ES-I3 (cell line): ENCODE measurements at regions not wholly inside any gene's neighbourhood (a gene's known extent, or its start where the extent isn't known, plus 50 kb on each side); places are given as distances from the start of the nearest gene placed in this dataset.

Experiments
- H3K36me3 ChIP-seq: 2 replicates; pipeline ENCODE4 v1.6.1; 2013; ENCODE audit warnings: mild to moderate bottlenecking, low read length, control low read depth, moderate library complexity; ENCODE audit not compliant: insufficient read depth
- H3K4me1 ChIP-seq: 2 replicates; pipeline ENCODE4 v1.6.1; 2013; ENCODE audit warnings: mild to moderate bottlenecking, control low read depth, low read length; ENCODE audit not compliant: insufficient read depth
- H3K9ac ChIP-seq: 2 replicates; pipeline ENCODE4 v1.6.1; 2013; ENCODE audit warnings: low read depth, mild to moderate bottlenecking, low read length, moderate library complexity
- H3K9me3 ChIP-seq: 2 replicates; pipeline ENCODE4 v1.6.1; 2013; ENCODE audit warnings: mild to moderate bottlenecking, low read length, moderate library complexity; ENCODE audit not compliant: control insufficient read depth, insufficient read depth

GRCh38 chr2:17334300-17334699 lies 183.9 kb downstream of the RAD51AP2 start:
- Histone ChIP-seq H3K36me3 (no peaks in the 10 kb centered on the region), H3K9me3 (no peaks in the 10 kb centered on the region), H3K9ac (no peak overlapping the region), H3K4me1 (no peaks in the 10 kb centered on the region)

GRCh38 chr2:17331636-17332035 lies 186.6 kb downstream of the RAD51AP2 start:
- Histone ChIP-seq H3K9ac (no peak overlapping the region), H3K36me3 (no peaks in the 10 kb centered on the region), H3K9me3 (no peaks in the 10 kb centered on the region), H3K4me1 (no peaks in the 10 kb centered on the region)

- no peaks in the 10 kb centered on the region; the same call in 1 of the 2 replicates for H3K9me3 ChIP-seq
- H3K9ac ChIP-seq, result no peak overlapping the region
- no peaks in the 10 kb centered on the region for H3K4me1 ChIP-seq
- no peaks in the 10 kb centered on the region for H3K36me3 ChIP-seq
These were observed 190.1 kb downstream of the RAD51AP2 start for GRCh38 chr2:17328161-17328560.

- Histone ChIP-seq H3K9ac (no peak overlapping the region), H3K36me3 (no peaks in the 10 kb centered on the region), H3K9me3 (no peaks in the 10 kb centered on the region; the same call in 1 of the 2 replicates), H3K4me1 (no peaks in the 10 kb centered on the region)
These were observed 190.6 kb downstream of the RAD51AP2 start for GRCh38 chr2:17327649-17328048.

DNA sequence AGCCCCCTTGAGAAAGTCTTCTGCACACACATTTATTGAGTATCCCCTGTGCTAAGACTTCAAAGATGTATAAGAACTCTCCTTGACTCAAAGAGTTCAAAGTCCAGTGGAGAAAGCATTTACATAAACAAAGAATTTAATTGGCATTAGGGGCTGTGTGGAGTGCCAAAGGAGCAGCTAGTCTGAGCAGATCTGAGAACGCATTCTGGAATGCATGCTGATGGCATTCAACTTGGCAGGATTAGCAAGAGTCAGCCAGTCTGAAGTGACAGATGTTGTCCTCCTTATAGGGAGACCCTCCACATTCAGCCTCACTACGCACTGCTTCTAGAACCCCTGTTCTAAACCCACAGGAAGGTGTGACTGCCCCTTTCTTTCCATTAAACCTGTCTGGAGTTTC lies 191.5 kb downstream of the RAD51AP2 start:
- no peaks in the 10 kb centered on the region; the same call in 1 of the 2 replicates for H3K9me3 ChIP-seq
- H3K9ac ChIP-seq, result no peak overlapping the region
- no peaks in the 10 kb centered on the region for H3K4me1 ChIP-seq
- no peaks in the 10 kb centered on the region for H3K36me3 ChIP-seq

DNA sequence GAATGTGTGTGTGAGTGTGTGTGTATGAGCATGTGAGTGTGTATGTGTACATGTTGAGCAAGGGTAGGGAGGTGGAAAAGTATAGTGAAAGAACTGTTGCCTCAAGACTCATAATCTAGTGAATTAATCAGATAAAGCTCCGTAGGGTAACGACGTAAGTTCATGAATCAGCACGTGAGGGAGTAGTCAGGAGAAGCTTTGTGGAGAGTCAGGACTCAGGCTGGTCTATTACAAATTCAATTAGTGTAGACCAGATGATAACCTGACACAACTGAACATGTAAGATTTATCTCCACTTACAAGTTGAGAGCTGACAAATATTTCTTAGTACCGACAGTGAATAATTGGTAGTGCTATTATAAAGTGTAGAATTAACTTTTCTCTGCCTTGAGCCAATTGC lies 194.5 kb downstream of the RAD51AP2 start:
- H3K9ac ChIP-seq, result no peak overlapping the region
- no peaks in the 10 kb centered on the region for H3K36me3 ChIP-seq
- H3K4me1 ChIP-seq, result no peaks in the 10 kb centered on the region
- H3K9me3 ChIP-seq, result no peaks in the 10 kb centered on the region; the same call in 1 of the 2 replicates

- no peak overlapping the region for H3K9ac ChIP-seq
- no peaks in the 10 kb centered on the region; the same call in 1 of the 2 replicates for H3K9me3 ChIP-seq
- no peaks in the 10 kb centered on the region for H3K4me1 ChIP-seq
- no peaks in the 10 kb centered on the region for H3K36me3 ChIP-seq
These were observed 195.8 kb downstream of the RAD51AP2 start for GRCh38 chr2:17322461-17322860.

DNA sequence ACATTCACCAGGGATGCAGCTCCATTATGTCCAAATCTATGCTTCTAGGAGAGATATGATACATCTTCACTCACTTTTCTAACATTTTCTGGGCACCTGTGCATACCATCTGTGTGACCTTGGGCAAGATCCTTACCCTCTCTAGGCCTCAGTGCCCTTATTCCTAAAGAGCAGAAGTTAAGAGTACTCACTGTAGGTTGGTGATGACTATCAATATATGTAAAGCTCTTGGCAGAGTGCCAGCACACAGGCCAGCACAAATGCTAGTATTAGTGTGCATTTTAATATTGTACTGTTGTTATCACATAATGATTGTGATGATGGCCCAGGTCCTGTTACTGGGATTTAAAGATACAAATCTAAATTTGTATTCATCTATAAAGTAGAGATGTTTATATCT lies 199.2 kb downstream of the RAD51AP2 start:
- Histone ChIP-seq H3K9ac (no peak overlapping the region), H3K9me3 (no peaks in the 10 kb centered on the region), H3K4me1 (no peaks in the 10 kb centered on the region), H3K36me3 (no peaks in the 10 kb centered on the region)

- Histone ChIP-seq H3K9ac (no peak overlapping the region), H3K36me3 (no peaks in the 10 kb centered on the region), H3K4me1 (no peaks in the 10 kb centered on the region), H3K9me3 (no peaks in the 10 kb centered on the region)
These were observed 200.2 kb downstream of the RAD51AP2 start for GRCh38 chr2:17318013-17318412.

DNA sequence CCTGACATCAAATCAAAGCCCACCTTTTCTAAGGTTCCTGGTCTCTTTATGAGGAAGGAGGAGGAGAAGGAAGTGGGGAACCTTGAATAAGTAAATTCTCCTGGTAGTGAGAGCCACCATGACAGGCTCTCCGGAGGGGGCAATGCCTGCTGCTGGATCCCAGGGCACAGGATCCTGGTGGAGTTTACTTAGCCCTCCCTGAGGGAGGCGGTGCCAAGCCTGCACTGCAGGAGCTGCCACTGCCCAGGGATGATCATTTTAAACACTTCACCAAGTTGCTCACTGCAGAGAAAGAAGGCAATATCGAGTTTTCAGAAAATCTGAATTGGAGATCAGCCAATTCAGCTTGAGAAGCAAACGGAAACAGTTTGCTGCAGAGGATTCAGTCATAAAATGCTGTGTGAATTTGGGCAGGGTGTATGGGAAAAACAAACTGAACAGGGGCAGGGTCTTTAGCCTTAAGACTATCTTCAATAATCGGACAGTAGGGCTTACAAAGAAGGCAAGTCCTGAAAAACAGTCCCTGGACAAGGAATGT lies 200.7 kb downstream of the RAD51AP2 start:
- Histone ChIP-seq H3K4me1 (no peaks in the 10 kb centered on the region), H3K36me3 (no peaks in the 10 kb centered on the region), H3K9me3 (no peaks in the 10 kb centered on the region), H3K9ac (no peak overlapping the region)

- Histone ChIP-seq H3K9me3 (no peaks in the 10 kb centered on the region), H3K9ac (no peak overlapping the region), H3K4me1 (peaks cover 10% of the 10 kb centered on the region), H3K36me3 (no peaks in the 10 kb centered on the region)
These were observed 205.0 kb downstream of the RAD51AP2 start for GRCh38 chr2:17313261-17313660.

GRCh38 chr2:17311771-17312511 lies 206.3 kb downstream of the RAD51AP2 start:
- peaks cover 10% of the 10 kb centered on the region for H3K4me1 ChIP-seq
- H3K9ac ChIP-seq, result no peak overlapping the region
- no peaks in the 10 kb centered on the region for H3K36me3 ChIP-seq
- no peaks in the 10 kb centered on the region for H3K9me3 ChIP-seq

- H3K9me3 ChIP-seq, result no peaks in the 10 kb centered on the region
- peaks cover 10% of the 10 kb centered on the region for H3K4me1 ChIP-seq
- no peak overlapping the region for H3K9ac ChIP-seq
- H3K36me3 ChIP-seq, result no peaks in the 10 kb centered on the region
These were observed 207.1 kb downstream of the RAD51AP2 start for GRCh38 chr2:17311106-17311619.

- Histone ChIP-seq H3K36me3 (no peaks in the 10 kb centered on the region), H3K4me1 (peaks cover 10% of the 10 kb centered on the region), H3K9ac (no peak overlapping the region), H3K9me3 (no peaks in the 10 kb centered on the region)
These were observed 208.4 kb downstream of the RAD51AP2 start for GRCh38 chr2:17309741-17310339.

- Histone ChIP-seq H3K9ac (no peak overlapping the region), H3K9me3 (no peaks in the 10 kb centered on the region), H3K4me1 (peaks cover 10% of the 10 kb centered on the region), H3K36me3 (no peaks in the 10 kb centered on the region)
These were observed 209.1 kb downstream of the RAD51AP2 start for GRCh38 chr2:17309181-17309580.
